SK-N-SH treated with all-trans-retinoic acid at 6 μM for 48 hours (cell line): ENCODE measurements at regions not wholly inside any gene's neighbourhood (a gene's known extent, or its start where the extent isn't known, plus 50 kb on each side); places are given as distances from the start of the nearest gene placed in this dataset.

Experiments
- ESRRG ChIP-seq: fragments of 250-450 bp; sonication (Bioruptor Pico); IDR thresholded peaks from 2 replicates; pipeline ENCODE4 v1.6.1; 2021; ENCODE audit warnings: mild to moderate bottlenecking
- PATZ1 ChIP-seq: fragments of 250-450 bp; sonication (Bioruptor Pico); IDR thresholded peaks from 2 replicates; pipeline ENCODE4 v1.8.0; 2020; ENCODE audit warnings: mild to moderate bottlenecking, moderate library complexity, borderline replicate concordance
- PPARA ChIP-seq: fragments of 250-450 bp; sonication (Bioruptor Pico); IDR thresholded peaks from 2 replicates; pipeline ENCODE4 v1.5.0; 2020; ENCODE audit warnings: mild to moderate bottlenecking, borderline replicate concordance
- RARB ChIP-seq: fragments of 250-450 bp; sonication (Bioruptor Pico); IDR thresholded peaks from 2 replicates; pipeline ENCODE4 v1.8.0; 2021; ENCODE audit warnings: mild to moderate bottlenecking, moderate library complexity
- TCF4 ChIP-seq: fragments of 250-450 bp; sonication (Bioruptor Pico); IDR thresholded peaks from 2 replicates; pipeline ENCODE4 v1.8.0; 2021; ENCODE audit warnings: mild to moderate bottlenecking, moderate library complexity, borderline replicate concordance
- ZFP3 ChIP-seq: fragments of 250-450 bp; sonication (Bioruptor Pico); IDR thresholded peaks from 2 replicates; pipeline ENCODE4 v1.5.0; 2020; ENCODE audit warnings: mild to moderate bottlenecking, moderate library complexity
- ZFP30 ChIP-seq: fragments of 450-650 bp; formaldehyde crosslinking; IDR thresholded peaks from 2 replicates; pipeline ENCODE4 v1.5.0; 2022; ENCODE audit warnings: mild to moderate bottlenecking, moderate library complexity
- TF ChIP-seq, protein P1 (sequence below): fragments of 250-450 bp; sonication (Bioruptor Pico); IDR thresholded peaks from 2 replicates; pipeline ENCODE4 v1.8.0; 2021; ENCODE audit warnings: low read depth, mild to moderate bottlenecking, moderate library complexity, borderline replicate concordance
- TF ChIP-seq, protein P2 (sequence below): fragments of 250-450 bp; sonication (Bioruptor Pico); IDR thresholded peaks from 2 replicates; pipeline ENCODE4 v1.5.1; 2020; ENCODE audit warnings: low read depth, mild to moderate bottlenecking, moderate library complexity

DNA sequence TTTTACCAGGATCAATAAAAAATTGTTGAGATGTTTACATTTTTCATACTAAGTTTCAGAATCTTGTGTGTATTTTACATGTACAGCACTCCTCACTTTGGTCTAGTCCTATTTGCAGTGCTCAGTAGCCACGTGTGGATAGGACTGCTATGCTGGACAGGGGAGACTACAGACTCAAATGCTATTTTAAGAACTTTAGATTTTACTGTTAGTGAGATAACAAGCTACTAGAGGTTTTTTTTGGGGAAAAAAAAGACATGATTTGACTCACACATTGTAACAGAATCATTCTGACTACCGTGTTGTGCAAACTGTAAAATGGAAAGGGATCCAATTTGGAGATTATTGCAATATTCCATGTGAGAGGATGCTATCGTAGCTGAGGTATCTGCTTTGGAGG, 418.9 kb upstream of the PRMT6 start:
- no peak for TF ChIP-seq ESRRG
- no peak for TF ChIP-seq ZFP30 (CRISPR knock-in tag)
- no peak for TF ChIP-seq PATZ1 (CRISPR knock-in tag)
- TF ChIP-seq, protein P1, sequence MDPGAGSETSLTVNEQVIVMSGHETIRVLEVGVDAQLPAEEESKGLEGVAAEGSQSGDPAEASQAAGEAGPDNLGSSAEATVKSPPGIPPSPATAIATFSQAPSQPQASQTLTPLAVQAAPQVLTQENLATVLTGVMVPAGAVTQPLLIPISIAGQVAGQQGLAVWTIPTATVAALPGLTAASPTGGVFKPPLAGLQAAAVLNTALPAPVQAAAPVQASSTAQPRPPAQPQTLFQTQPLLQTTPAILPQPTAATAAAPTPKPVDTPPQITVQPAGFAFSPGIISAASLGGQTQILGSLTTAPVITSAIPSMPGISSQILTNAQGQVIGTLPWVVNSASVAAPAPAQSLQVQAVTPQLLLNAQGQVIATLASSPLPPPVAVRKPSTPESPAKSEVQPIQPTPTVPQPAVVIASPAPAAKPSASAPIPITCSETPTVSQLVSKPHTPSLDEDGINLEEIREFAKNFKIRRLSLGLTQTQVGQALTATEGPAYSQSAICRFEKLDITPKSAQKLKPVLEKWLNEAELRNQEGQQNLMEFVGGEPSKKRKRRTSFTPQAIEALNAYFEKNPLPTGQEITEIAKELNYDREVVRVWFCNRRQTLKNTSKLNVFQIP (CRISPR knock-in tag), result no peak
- no peak for TF ChIP-seq ZFP3 (CRISPR knock-in tag)
- no peak for TF ChIP-seq RARB (CRISPR knock-in tag)
- no peak for TF ChIP-seq PPARA (CRISPR knock-in tag)
- TF ChIP-seq TCF4 (CRISPR knock-in tag), result no peak
- TF ChIP-seq, protein P2, sequence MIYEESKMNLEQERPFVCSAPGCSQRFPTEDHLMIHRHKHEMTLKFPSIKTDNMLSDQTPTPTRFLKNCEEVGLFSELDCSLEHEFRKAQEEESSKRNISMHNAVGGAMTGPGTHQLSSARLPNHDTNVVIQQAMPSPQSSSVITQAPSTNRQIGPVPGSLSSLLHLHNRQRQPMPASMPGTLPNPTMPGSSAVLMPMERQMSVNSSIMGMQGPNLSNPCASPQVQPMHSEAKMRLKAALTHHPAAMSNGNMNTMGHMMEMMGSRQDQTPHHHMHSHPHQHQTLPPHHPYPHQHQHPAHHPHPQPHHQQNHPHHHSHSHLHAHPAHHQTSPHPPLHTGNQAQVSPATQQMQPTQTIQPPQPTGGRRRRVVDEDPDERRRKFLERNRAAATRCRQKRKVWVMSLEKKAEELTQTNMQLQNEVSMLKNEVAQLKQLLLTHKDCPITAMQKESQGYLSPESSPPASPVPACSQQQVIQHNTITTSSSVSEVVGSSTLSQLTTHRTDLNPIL, result no peak
